Activated CD8-positive, alpha-beta T cell treated with anti-CD3 and anti-CD28 coated beads for 36 hours (primary cell): ENCODE measurements at regions not wholly inside any gene's neighbourhood (a gene's known extent, or its start where the extent isn't known, plus 50 kb on each side); places are given as distances from the start of the nearest gene placed in this dataset.

Experiments used
- ATAC-seq: fragments of 200-7000 bp; cut with Tn5 transposase; one replicate; pipeline ENCODE4 v1.10.0; 2021; ENCODE audit warnings: mild to moderate bottlenecking, moderate library complexity
- CTCF ChIA-PET: fragments of 350-600 bp; sonication (Branson Sonifier 250); formaldehyde crosslinking; loops from one replicate; lab custom pipeline; 2021; ENCODE audit warnings: antibody characterized with exemption; lab: Charles Lee
- POLR2A ChIA-PET: fragments of 350-600 bp; sonication (Branson Sonifier 250); formaldehyde crosslinking; loops from one replicate; lab custom pipeline; 2021; ENCODE audit warnings: antibody characterized with exemption; lab: Charles Lee
- DNase-seq: peaks from one replicate; pipeline ENCODE4 v3.0.0-alpha.2; 2020
- H3K27ac Mint-ChIP-seq: one replicate; pipeline ENCODE4 v1.8.0; 2021; ENCODE audit warnings: mild to moderate bottlenecking, mixed read lengths
- H3K27me3 Mint-ChIP-seq: one replicate; pipeline ENCODE4 v1.8.0; 2021; ENCODE audit warnings: mixed read lengths
- H3K36me3 Mint-ChIP-seq: one replicate; pipeline ENCODE4 v1.8.0; 2021; ENCODE audit warnings: low read depth, mixed read lengths
- H3K4me1 Mint-ChIP-seq: one replicate; pipeline ENCODE4 v1.8.0; 2021; ENCODE audit warnings: low read depth, mixed read lengths
- H3K4me3 Mint-ChIP-seq: one replicate; pipeline ENCODE4 v1.8.0; 2021; ENCODE audit warnings: mild to moderate bottlenecking, moderate library complexity, mixed read lengths
- H3K9me3 Mint-ChIP-seq: one replicate; pipeline ENCODE4 v1.8.0; 2021; ENCODE audit warnings: mixed read lengths
- CTCF ChIP-seq: fragments of 200-600 bp; IDR thresholded peaks from one replicate; pipeline ENCODE4 v1.8.0; 2022; ENCODE audit warnings: antibody characterized with exemption, mild to moderate bottlenecking
- intact Hi-C: fragments of 100-400 bp; cut with micrococcal nuclease; formaldehyde crosslinking; loops from one replicate; pipeline ENCODE4 v1.10.0; 2022

DNA sequence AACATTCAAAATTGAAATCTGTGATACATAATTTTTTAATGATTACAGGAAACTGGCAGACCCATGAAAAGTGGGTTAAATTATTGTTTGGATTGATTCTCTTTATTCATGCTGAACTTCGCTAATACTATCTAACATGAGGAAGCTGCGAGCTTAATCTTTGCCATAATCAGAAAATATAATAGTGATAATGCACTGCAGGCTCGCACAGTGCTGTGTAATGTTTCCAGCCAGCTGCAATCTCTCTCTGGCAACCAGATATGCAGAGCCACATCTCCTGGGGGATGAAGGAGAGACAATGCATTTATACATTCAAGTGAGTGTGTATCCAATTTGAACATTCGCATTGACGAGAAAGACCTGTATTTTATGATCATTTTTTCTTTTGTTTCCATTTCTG, 669.7 kb upstream of the RGMB start:
- no peak for TF ChIP-seq CTCF
- DNase-seq (no peak), ATAC-seq (no peak)
- no peak overlapping the region for H3K4me3 Mint-ChIP-seq
- no peaks in the 10 kb centered on the region for H3K4me1 Mint-ChIP-seq
- no peaks in the 10 kb centered on the region for H3K9me3 Mint-ChIP-seq
- no peaks in the 10 kb centered on the region for H3K36me3 Mint-ChIP-seq
- no peak overlapping the region for H3K27ac Mint-ChIP-seq
- POLR2A ChIA-PET = no interaction called here
- intact Hi-C loops = no loop called here
- H3K27me3 Mint-ChIP-seq = peaks cover 3% of the 10 kb centered on the region
- CTCF ChIA-PET = no interaction called here

GRCh38 chr5:98104454-98105188, 668.8 kb upstream of the RGMB start:
- CTCF ChIA-PET = no interaction called here
- Mint-ChIP-seq H3K27me3 (peaks cover 3% of the 10 kb centered on the region), H3K4me3 (no peak overlapping the region), H3K27ac (no peak overlapping the region), H3K4me1 (no peaks in the 10 kb centered on the region), H3K36me3 (no peaks in the 10 kb centered on the region), H3K9me3 (no peaks in the 10 kb centered on the region)
- intact Hi-C loops = no loop called here
- ATAC-seq (no peak), DNase-seq (no peak)
- POLR2A ChIA-PET = no interaction called here
- TF ChIP-seq CTCF = no peak

DNA sequence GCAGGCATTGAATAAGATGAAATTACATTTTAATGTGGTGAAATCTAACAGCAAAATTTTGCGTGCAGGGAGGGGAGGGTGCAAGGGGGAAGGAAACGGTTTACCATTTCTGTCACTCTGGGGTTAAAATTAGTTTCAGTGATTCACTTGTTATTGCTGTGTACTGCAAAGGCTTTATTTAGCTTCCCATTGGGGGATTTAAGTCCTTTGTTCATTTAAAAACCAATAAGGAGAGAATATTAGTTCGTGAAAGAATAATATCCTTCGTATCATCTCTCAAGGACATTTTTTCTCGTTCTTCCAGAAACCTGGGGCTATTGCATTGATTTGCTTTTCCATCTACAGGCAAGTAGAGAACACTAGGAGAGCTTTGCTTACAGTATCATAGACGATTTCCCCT, 667.8 kb upstream of the RGMB start:
- TF ChIP-seq CTCF = no peak
- CTCF ChIA-PET = no interaction called here
- intact Hi-C loops = no loop called here
- Mint-ChIP-seq H3K4me3 (no peak overlapping the region), H3K36me3 (no peaks in the 10 kb centered on the region), H3K4me1 (no peaks in the 10 kb centered on the region), H3K27me3 (peaks cover 3% of the 10 kb centered on the region), H3K27ac (no peak overlapping the region), H3K9me3 (no peaks in the 10 kb centered on the region)
- no peak for ATAC-seq
- no peak for DNase-seq
- POLR2A ChIA-PET = no interaction called here

DNA sequence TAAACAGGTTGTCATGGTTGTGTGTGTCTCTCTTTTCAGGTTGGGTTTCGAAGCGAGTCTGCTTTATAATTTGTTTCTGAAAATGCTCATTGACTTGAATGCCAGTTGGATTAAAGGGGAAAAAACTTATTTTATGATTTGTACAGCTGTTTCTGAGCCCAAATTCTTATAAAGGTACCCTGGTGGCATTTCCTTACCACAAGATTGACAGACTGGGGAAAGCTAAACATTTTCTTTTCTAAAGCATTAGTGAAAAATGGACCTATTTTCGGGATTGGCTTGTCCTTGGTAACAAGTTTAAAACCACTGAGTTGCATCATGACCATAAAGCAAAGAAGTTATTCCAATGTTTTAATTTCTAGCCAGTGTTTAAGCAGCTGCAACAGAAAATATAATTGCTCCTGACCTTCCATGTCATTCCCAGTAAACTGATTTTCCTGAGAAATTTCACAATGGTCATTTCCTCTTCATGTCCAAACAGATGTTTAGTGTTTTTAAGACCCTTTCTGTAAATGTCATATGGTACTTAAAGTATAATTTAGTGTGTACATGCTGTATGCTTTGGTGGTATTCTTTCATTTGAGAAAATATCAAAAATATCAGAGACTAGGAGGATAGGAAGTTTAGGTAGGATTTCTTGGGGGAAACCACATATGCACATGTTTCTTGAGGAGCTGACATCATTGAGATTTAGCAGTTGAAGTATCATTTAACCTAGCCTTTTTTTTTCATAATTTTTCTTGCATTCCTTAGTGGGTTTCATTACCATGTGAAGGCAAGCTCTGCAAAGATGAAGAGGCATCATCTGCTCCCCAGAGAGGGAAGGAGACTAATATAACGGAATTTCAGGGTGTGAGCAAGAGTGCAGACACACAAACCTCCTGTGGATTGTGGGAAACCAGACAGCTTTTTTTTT, 667.1 kb upstream of the RGMB start:
- no peak for ATAC-seq
- Mint-ChIP-seq H3K36me3 (no peaks in the 10 kb centered on the region), H3K27ac (no peak overlapping the region)

More for the DNA sequence above, 667.1 kb upstream of the RGMB start:
- ChIA-PET POLR2A (interaction anchor here (0.6 kb wide), 1 partner anchor 410 kb away, joined by 3 read pairs; no protein-coding TSS in a partner anchor), CTCF (no interaction called here)
- H3K9me3 Mint-ChIP-seq = no peaks in the 10 kb centered on the region
- peaks cover 3% of the 10 kb centered on the region for H3K27me3 Mint-ChIP-seq
- no peak for TF ChIP-seq CTCF
- DNase-seq = no peak
- intact Hi-C loops = no loop called here
- no peak overlapping the region for H3K4me3 Mint-ChIP-seq
- no peaks in the 10 kb centered on the region for H3K4me1 Mint-ChIP-seq
